GM21576 (cell line): ENCODE measurements at regions not wholly inside any gene's neighbourhood (a gene's known extent, or its start where the extent isn't known, plus 50 kb on each side); places are given as distances from the start of the nearest gene placed in this dataset.
"Not testable (repeated sequence)": the region's sequence is repeated elsewhere in the genome, so short reads cannot be mapped to it uniquely, and the experiment has no call there.

ENCODE experiments used
- ATAC-seq: cut with Tn5 transposase; IDR thresholded peaks from one replicate; pipeline ENCODE4 v1.9.1; 2021; ENCODE audit warnings: mild to moderate bottlenecking, moderate library complexity; ENCODE audit not compliant: unreplicated experiment

DNA sequence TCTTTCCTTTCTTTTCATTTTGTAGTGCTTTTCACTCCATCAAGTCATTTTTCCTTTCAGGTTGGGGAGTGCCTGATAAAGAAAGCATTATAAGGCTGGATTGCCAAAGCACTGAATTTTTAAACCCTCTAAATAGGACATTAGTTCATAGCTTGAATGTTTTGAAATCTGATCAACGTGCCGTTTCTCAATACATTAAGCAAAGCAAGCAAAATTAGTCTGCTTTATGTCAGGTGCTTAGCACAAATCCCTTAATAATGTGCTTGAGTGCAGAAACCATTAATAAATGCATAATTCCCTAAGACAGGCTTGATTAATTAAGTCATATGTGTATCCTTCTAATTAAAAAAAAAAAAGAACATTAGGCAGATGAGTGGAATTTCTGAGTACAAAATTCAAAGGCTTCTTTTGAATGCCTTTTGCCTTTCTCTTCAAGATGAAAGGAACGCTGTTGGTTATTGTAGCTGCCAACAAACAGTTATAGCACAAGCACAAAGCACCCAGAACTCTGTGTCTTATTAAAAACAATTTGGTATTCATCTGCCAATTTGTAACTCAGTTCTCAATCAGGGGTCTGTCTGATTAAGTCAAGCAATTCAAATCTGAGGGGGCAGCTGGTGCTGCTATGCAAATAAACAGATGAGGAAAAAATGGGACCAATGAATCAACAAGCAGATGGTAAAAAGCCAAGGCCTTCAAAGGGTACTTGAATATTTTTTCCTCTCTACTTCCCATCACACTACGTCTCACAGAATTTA lies 233.7 kb downstream of the TLE1 start:
- ATAC-seq: no peak

GRCh38 chr9:81445331-81445921 lies 243.9 kb downstream of the TLE1 start:
- no peak for ATAC-seq

- ATAC-seq: no peak
These were observed 257.7 kb downstream of the TLE1 start for GRCh38 chr9:81431641-81432040.

- no peak for ATAC-seq
These were observed 258.6 kb downstream of the TLE1 start for GRCh38 chr9:81430727-81431126.

GRCh38 chr9:81427870-81428269 lies 261.5 kb downstream of the TLE1 start:
- ATAC-seq: no peak

GRCh38 chr9:81424431-81424830 lies 264.9 kb downstream of the TLE1 start:
- no peak for ATAC-seq

DNA sequence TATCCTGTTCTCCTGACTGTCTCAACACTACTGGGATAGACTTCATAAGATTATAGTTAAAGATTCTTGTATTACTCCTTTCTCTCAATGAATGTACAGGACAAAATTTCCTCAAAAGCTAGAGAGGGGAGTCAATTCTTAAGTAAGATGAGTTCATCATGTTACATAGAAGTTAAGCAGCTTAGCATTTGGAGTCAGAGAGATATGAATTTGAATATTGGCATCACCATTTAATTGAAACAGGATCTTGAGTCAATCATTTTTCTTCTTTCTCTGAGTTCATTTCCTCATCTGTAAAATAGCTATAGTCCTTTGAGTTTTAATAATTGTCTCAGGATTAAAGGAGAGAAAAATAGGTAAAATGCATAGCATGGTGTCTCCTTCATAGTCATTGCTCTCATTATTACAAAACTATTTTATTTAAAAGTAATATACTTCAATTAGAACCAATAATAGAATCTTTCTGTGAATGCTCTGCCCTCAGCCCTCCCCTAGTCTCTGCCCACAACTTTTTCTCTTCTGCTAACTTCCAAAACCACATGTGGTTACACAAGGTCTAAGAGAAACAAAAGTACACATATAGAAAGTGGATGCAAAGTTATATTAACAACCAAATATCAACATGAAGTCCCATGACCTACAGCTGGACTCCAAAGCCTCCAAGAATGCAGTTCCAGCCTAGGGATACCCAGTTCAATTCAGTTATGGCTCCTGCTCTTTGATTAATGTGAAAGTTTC lies 265.6 kb downstream of the TLE1 start:
- no peak for ATAC-seq

DNA sequence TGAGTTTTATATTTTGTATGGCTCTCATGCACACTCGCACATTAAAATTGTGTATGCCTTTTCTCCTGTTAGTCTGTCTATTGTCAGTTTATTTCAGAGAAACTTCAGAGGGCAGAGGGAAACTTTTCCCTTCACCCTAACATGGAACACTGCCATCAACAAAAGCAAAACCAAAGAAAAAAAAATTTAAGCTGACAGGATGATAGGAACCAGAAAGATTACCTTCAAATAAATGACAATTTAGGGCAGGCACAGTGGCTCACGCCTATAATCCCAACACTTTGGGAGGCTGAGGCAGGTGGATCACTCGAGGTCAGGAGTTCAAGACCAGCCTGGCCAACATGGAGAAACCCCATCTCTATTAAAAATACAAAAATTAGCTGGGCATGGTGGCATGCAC lies 268.3 kb downstream of the TLE1 start:
- not testable (repeated sequence) for ATAC-seq

GRCh38 chr9:81420024-81420423 lies 269.3 kb downstream of the TLE1 start:
- no peak for ATAC-seq

- no peak for ATAC-seq
These were observed 271.4 kb downstream of the TLE1 start for GRCh38 chr9:81417941-81418340.

DNA sequence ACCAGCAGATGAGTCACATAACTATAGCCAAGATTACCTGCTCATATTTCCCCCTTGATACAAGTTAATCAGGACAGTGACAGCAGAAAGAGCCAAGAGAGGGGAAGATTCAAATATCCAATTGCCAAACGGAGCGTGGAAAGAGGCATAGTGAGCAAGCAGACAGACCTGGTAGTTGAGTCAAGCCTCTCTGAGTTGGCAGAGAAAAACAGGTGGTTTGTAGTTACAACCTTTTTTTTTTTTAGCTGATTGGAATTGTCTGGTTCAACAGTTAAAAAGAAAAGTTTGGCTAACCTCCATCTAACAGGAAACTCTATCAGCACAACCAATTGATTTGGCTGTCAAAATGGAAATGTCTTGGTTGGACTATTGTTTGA lies 272.1 kb downstream of the TLE1 start:
- no peak for ATAC-seq

GRCh38 chr9:81416476-81417298 lies 272.7 kb downstream of the TLE1 start:
- no peak for ATAC-seq

GRCh38 chr9:81414836-81415235 lies 274.5 kb downstream of the TLE1 start:
- no peak for ATAC-seq

- ATAC-seq: no peak
These were observed 277.4 kb downstream of the TLE1 start for GRCh38 chr9:81411961-81412360.

DNA sequence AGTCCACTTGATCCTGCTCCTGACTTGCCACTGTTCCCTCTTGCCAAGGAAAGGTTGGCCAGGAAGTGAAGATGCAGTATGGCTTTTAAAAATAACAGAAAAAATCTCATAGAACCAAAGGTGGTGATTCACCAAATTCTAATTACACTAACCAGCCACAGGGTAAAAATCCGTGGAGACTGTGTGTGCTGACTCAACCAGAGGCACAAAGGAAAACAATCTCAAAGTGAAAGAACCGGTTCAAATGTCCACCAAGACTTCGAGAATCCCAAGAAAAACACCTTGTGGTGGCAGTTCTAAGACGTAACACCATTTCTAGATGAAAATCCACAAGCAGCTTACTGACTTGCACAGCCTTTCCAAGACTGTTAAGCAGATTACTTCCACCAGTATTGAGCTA lies 279.1 kb downstream of the TLE1 start:
- no peak for ATAC-seq

- ATAC-seq: no peak
These were observed 280.4 kb downstream of the TLE1 start for GRCh38 chr9:81408951-81409350.

GRCh38 chr9:81404931-81405598 lies 284.3 kb downstream of the TLE1 start:
- no peak for ATAC-seq

GRCh38 chr9:81397481-81398381 lies 291.6 kb downstream of the TLE1 start:
- no peak for ATAC-seq

DNA sequence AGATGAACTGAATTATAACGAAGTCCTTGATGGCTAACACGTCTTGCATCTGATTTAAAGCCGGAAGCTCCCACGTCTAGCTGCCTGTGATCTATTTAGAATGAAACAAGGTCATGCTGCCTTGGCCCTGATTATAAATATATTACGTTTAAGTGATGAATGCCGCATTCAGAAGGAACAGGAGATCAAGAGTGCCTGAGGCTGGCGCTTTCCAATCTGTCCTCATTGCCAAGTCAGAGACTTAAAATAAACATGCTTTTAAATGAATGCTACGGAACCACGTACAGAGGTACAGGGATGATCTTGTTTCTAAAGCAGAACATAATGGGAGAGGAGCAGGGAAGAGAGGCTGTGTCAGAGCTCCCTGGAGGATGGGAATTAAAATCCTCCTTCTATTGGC lies 292.8 kb downstream of the TLE1 start:
- ATAC-seq: no peak

DNA sequence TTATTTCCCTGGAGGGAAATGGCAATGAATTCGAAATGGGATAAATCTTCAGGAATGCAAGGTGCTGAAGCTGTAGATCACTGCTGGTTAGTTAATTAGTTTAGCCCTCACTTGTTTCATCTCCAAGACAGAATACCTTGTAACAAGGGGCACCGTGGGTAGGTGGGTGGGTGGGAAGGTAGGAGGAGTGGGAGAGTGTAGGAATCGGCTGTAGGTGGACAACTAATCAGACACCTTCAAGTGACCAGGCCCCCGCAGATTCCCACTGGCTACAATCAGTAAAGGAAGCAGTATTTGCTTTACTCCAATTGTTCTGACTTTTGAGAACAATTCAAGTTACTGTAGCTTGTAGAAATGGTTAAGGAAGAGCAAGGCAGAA lies 293.7 kb downstream of the TLE1 start:
- ATAC-seq: no peak
